Fibroblast of the conjunctiva (primary cell): ENCODE measurements at regions not wholly inside any gene's neighbourhood (a gene's known extent, or its start where the extent isn't known, plus 50 kb on each side); places are given as distances from the start of the nearest gene placed in this dataset.
"Not testable (repeated sequence)": the region's sequence is repeated elsewhere in the genome, so short reads cannot be mapped to it uniquely, and the experiment has no call there.

ENCODE experiments used
- DNase-seq: peaks from one replicate; pipeline ENCODE4 v3.0.0-alpha.2; 2010; ENCODE audit warnings: low read depth

GRCh38 chr12:102297412-102297811 lies 99.8 kb upstream of the PMCH start:
- DNase-seq = no peak

- no peak for DNase-seq
Measured at GRCh38 chr12:102294568-102294967, 96.9 kb upstream of the PMCH start.

- DNase-seq = not testable (repeated sequence)
Measured at GRCh38 chr12:102291498-102292440, 94.1 kb upstream of the PMCH start.

- not testable (repeated sequence) for DNase-seq
Measured at GRCh38 chr12:102289702-102290101, 92.1 kb upstream of the PMCH start.

- DNase-seq = no peak
Measured at GRCh38 chr12:102281231-102281630, 83.6 kb upstream of the PMCH start.

GRCh38 chr12:102255687-102256086 lies 58.1 kb upstream of the PMCH start:
- DNase-seq = not testable (repeated sequence)

GRCh38 chr12:102251005-102251404 lies 53.4 kb upstream of the PMCH start:
- DNase-seq = not testable (repeated sequence)

GRCh38 chr12:102249079-102249841 lies 51.6 kb upstream of the PMCH start:
- DNase-seq = no peak
